DMS 273 treated with DMSO at 0.1 percent for 48 hours (cell line): ENCODE measurements at regions not wholly inside any gene's neighbourhood (a gene's known extent, or its start where the extent isn't known, plus 50 kb on each side); places are given as distances from the start of the nearest gene placed in this dataset.

Experiments used
- DNase-seq: peaks from one replicate; lab custom pipeline; 2025; lab: John Stamatoyannopoulos, UW

GRCh38 chr1:112783059-112783458 lies 67.9 kb upstream of the PPM1J start:
- no peak for DNase-seq

DNA sequence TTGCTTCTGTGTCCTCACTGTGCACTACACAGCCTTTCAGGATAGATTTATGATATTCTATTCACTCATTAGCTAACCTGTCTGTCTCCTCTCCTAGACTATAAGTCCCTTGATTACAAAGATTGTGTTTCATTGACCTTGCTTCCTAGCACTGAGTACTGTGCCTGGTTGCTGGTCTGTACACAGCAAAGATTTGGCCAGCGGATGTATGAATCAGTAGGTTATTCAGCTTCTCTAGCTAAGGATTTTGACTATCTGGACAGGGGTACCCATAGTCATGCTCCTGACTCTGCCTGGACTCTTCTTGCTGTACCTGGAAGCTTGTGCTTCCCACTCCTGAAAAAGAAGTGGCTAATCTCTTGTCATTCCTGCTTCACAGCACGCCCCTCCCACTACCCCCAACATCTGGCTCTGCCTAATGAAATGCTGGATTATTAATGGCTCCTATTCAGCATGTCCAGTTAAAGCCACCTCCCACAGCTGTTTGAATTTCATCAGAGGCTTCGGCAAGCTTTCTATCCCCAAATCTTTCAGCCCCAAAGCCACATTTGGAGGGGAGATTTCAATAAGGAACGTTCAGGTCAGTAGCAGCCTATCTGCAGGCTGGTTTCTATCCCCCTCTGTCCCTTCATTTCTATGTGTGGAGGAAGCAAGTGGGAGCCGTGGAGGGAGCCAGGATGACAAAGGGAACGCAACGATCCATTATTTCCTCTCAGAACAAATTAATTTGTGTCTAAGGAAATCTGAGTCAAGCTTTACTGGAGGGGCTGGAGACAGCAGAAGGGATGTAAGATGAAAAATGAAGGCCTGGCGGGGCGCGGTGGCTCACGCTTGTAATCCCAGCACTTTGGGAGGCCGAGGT lies 64.8 kb upstream of the PPM1J start:
- no peak for DNase-seq

- no peak for DNase-seq
Observed at GRCh38 chr1:112778137-112778536, 63.0 kb upstream of the PPM1J start.

GRCh38 chr1:112776688-112777087 lies 61.6 kb upstream of the PPM1J start:
- no peak for DNase-seq

DNA sequence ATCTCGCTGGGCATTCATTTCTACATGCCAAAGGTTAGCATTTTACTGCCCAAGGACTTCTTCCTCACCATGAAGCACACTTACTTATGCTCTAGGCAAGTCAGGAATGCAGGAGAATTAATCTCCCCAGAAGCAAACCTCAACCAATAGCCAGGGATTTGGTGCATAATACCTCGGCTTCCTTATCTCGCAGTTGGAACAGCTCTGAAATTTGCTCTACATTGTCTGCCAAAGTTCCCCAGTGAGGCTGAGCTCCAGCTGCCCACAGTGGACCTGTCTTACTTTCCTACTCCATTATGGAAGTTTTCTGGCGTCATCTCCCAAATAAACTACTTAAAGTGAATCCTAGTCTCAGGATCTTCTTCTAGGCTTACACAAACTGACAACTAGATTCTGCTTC lies 57.6 kb upstream of the PPM1J start:
- no peak for DNase-seq

DNA sequence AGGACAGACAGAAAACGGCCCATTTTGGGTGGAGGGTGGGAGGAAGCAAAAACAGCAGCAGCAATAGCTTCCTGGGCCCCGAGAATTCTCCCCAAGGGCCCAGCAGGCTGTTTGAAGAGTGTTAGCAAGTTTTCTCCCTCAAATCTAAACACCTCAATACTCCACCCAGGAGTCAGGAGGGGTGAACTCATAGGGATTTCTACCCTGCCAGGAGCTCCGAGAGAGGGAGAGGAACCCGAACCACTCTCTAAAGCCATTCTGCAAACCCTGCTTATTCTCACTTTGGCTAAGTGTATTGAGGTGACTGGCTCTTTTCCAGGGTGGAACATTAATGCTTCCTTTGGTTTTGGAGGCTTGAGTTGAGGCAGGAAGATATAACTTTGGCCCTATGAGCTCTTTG lies 55.6 kb upstream of the PPM1J start:
- DNase-seq = no peak

DNA sequence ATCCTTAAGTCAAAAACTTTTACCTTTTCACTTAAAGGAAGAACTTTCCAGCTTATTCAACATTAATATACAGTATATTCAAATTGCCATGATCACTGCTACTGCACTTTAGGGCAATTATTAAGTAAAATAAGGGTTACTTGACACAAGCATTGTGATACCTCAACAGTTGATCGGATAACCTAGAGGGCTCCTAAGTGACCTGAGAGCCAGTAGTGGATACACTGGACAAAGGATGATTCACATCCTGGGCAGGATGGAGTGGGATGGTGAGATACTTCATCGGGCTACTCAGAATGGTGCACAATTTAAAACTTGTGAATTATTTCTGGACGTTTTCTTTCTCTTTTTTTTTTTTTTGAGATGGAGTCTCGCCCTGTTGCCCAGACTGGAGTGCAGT lies 54.5 kb upstream of the PPM1J start:
- DNase-seq = no peak

- no peak for DNase-seq
Observed at GRCh38 chr1:112767646-112768045, 52.5 kb upstream of the PPM1J start.
